ENCODE measurements at regions not wholly inside any gene's neighbourhood (a gene's known extent, or its start where the extent isn't known, plus 50 kb on each side); places are given as distances from the start of the nearest gene placed in this dataset.

DNA sequence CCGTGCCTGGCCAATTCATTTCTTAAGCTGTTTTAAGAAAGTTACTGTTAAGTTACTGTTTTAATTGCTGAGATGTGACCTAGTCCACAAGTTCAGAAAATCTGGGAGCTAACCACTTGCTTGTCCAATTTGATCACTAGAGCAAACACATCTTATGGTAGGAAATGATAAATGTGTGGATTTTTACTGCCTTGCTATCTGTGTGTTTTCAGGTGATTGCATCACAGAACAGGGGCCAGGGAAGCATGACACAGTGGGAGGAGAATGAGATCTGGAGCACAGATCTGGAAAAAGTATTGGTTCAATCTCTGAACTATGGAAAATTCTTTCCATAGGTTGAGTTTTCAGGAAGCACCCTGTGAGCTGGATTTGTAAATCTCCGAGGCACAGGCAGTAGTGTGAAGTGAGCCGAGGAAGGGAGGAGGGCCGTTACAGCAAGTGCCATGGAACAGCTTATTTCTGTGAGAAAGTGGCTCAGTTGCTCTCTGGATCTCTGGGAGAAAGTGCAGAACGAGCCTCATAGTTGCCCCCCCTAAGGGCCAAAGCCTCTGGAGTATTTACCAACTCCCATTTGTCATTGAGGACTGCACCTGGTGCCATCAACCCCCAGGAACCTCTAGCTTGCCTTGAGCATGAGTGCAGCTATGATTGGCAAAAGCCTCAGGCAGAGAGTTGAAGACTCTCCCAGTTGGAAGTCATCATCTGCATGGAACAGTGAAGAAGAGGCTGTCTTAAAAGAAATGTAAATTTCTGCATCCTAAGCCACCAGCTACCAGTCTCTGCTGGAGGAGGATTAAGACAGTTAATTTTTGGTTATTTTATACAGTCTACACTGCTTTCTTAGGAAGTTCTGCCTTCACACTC lies 161.8 kb upstream of the CLINT1 start:
- peak overlapping the region in 5 of 11 experiments; percentile 4 to 22 (median 15); a peak in 3 of 22 replicates for H3K4me2 ChIP-seq
- H3K36me3 ChIP-seq: no peaks in the 10 kb centered on the region
- H3K4me1 ChIP-seq: peaks cover 0 to 21% (median 0%) of the 10 kb centered on the region in 10 experiments; a peak in 7 of 20 replicates
- TF ChIP-seq Cebpa-rat (IDR thresholded peaks at IDR 0.05): no peak
- no peaks in the 10 kb centered on the region for H4K20me1 ChIP-seq
- H3K27ac ChIP-seq: no peak overlapping the region
- no peak overlapping the region for H3K9ac ChIP-seq
- H3K27me3 ChIP-seq: no peaks in the 10 kb centered on the region
- peaks cover 0 to 22% (median 3%) of the 10 kb centered on the region in 11 experiments; a peak in 8 of 22 replicates for H3K9me3 ChIP-seq (replicated peaks in 1 of 11)
- no peak overlapping the region for H3K4me3 ChIP-seq

DNA sequence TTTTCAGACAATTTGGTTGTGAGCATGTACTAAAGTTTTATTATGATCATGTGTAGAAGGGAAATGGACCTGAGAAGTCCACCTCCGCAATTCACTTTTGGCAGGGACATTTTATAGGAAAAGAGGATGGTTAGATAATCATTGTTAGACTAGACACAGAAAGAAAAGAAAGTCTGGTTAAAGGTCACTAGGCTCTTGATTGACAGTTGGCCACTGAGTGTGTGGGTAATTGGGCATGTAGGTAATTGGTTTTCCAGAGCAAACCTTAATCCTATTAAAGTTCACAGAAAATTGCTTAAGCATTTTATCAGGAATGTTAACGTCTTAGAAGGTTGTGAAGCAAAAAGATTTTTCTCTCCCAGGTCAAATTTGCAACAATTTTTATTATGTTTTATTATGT lies 158.5 kb upstream of the CLINT1 start:
- Histone ChIP-seq H3K4me3 (no peak overlapping the region), H3K27ac (no peak overlapping the region), H3K27me3 (no peaks in the 10 kb centered on the region), H3K36me3 (no peaks in the 10 kb centered on the region), H4K20me1 (no peaks in the 10 kb centered on the region), H3K4me1 (peaks cover 0 to 42% (median 20%) of the 10 kb centered on the region in 10 experiments; a peak in 15 of 20 replicates), H3K9ac (no peak overlapping the region), H3K4me2 (no peak overlapping the region), H3K9me3 (replicated peaks in 1 of 11) (peaks cover 0 to 4% (median 0%) of the 10 kb centered on the region in 11 experiments; a peak in 1 of 22 replicates)
- no peak for TF ChIP-seq Cebpa-rat (IDR thresholded peaks at IDR 0.05)

DNA sequence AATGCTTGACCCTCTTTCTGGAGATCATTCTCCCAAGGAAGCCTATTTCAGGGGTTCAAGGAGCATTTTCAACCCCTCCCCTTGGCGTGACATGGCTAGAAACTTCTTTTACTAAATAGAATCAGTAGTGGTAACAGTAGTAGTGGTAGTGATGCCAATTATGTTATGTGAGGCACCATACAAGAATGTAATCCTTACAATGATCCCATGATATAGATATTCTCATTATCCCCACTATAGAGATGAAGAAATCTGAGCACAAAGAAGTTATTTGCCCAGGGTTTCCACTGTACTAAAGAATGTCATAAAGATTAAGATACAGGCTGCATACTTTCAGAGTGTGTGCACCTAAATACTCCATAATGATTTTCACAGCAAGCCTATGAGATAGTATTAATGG lies 155.4 kb upstream of the CLINT1 start:
- Histone ChIP-seq H4K20me1 (no peaks in the 10 kb centered on the region), H3K4me2 (peak overlapping the region in 7 of 11 experiments; percentile 49 to 76 (median 68); a peak in 12 of 22 replicates), H3K9ac (no peak overlapping the region), H3K36me3 (no peaks in the 10 kb centered on the region), H3K9me3 (replicated peaks in 1 of 11) (peaks cover 0 to 19% (median 0%) of the 10 kb centered on the region in 11 experiments; a peak in 5 of 22 replicates), H3K27ac (no peak overlapping the region), H3K4me3 (no peak overlapping the region), H3K4me1 (peaks cover 0 to 41% (median 27%) of the 10 kb centered on the region in 10 experiments; a peak in 15 of 20 replicates), H3K27me3 (no peaks in the 10 kb centered on the region)
- TF ChIP-seq Cebpa-rat (IDR thresholded peaks at IDR 0.05): no peak

DNA sequence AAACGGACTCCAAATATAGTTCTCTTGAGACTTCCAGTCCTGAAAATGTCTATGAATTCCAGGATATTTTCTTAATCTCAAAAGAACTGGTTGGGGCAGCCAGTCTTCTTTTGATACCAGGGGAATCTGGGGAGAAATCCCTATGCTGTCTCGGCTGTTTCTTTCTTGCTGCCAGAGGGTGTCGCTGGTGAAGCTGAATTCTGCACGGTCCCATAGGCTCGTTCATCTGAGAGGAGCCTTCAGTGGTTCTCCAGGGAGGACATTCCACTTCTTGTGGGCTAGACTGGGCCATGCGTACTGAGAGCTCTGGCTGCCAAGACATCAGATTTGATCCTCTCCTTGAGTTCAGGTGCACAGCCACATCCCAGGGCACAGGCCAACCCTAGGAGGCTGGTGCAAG lies 155.0 kb upstream of the CLINT1 start:
- H3K27ac ChIP-seq: no peak overlapping the region
- H3K4me2 ChIP-seq: peak overlapping the region in 7 of 11 experiments; percentile 49 to 76 (median 68); a peak in 13 of 22 replicates
- peaks cover 0 to 21% (median 0%) of the 10 kb centered on the region in 11 experiments; a peak in 6 of 22 replicates for H3K9me3 ChIP-seq (replicated peaks in 1 of 11)
- no peak overlapping the region for H3K9ac ChIP-seq
- H3K27me3 ChIP-seq: no peaks in the 10 kb centered on the region
- no peak overlapping the region for H3K4me3 ChIP-seq
- H3K36me3 ChIP-seq: no peaks in the 10 kb centered on the region
- H3K4me1 ChIP-seq: peaks cover 0 to 41% (median 27%) of the 10 kb centered on the region in 10 experiments; a peak in 15 of 20 replicates
- H4K20me1 ChIP-seq: no peaks in the 10 kb centered on the region
- TF ChIP-seq Cebpa-rat (IDR thresholded peaks at IDR 0.05): no peak

DNA sequence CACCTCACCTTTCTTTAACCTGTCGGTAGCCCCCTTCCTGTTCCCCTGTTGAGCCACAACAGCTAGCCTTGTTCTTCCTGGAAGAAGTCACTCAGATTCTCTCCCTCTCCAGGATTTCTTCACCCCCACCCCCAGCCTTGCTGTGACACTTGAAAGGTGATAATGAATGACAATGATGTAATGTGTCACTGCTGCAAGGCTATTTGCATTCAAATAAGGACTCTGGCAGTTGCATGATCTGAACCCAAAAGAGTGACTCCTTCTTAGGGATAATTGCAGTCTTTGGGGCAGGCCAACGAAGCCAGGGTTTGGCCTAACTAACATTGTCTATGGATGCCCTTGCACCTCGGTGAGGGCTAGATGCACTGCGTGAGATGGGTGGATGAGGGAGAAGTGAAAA lies 154.4 kb upstream of the CLINT1 start:
- H3K27ac ChIP-seq: no peak overlapping the region
- H3K9ac ChIP-seq: no peak overlapping the region
- no peaks in the 10 kb centered on the region for H3K36me3 ChIP-seq
- peak overlapping the region in 9 of 11 experiments; percentile 21 to 76 (median 65); a peak in 16 of 22 replicates for H3K4me2 ChIP-seq
- H3K27me3 ChIP-seq: no peaks in the 10 kb centered on the region
- peaks cover 0 to 41% (median 27%) of the 10 kb centered on the region in 10 experiments; a peak in 15 of 20 replicates for H3K4me1 ChIP-seq
- peaks cover 0 to 21% (median 0%) of the 10 kb centered on the region in 11 experiments; a peak in 6 of 22 replicates for H3K9me3 ChIP-seq (replicated peaks in 1 of 11)
- no peaks in the 10 kb centered on the region for H4K20me1 ChIP-seq
- no peak overlapping the region for H3K4me3 ChIP-seq
- TF ChIP-seq Cebpa-rat (IDR thresholded peaks at IDR 0.05): no peak

DNA sequence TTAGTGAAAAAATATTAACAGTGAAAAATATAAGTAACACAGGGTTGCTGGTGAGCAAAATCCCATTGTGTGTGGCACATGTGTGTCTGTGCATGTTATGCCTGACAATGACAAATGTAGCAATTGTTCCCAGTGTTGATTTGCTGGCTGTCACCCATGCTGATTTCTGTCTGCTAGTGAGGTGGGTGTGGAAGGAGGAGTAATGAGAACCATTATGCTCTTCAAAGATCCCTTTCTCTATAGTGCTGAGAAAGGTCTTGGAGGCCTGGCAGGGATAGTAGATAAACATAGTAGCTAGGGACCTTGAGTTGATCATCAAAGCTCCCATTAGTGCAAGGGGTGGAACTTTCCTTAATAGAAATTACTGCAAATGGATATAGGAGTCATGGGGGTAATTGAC lies 152.5 kb upstream of the CLINT1 start:
- no peak overlapping the region for H3K9ac ChIP-seq
- no peaks in the 10 kb centered on the region for H3K36me3 ChIP-seq
- H3K9me3 ChIP-seq (replicated peaks in 1 of 11): peaks cover 0 to 30% (median 4%) of the 10 kb centered on the region in 11 experiments; a peak in 13 of 22 replicates
- no peak overlapping the region for H3K27ac ChIP-seq
- H3K27me3 ChIP-seq: no peaks in the 10 kb centered on the region
- peak overlapping the region in 4 of 11 experiments; percentile 58 to 76 (median 71); a peak in 4 of 22 replicates for H3K4me2 ChIP-seq
- no peak for TF ChIP-seq Cebpa-rat (IDR thresholded peaks at IDR 0.05)
- H3K4me1 ChIP-seq: peaks cover 0 to 41% (median 27%) of the 10 kb centered on the region in 10 experiments; a peak in 15 of 20 replicates
- H4K20me1 ChIP-seq: no peaks in the 10 kb centered on the region
- no peak overlapping the region for H3K4me3 ChIP-seq

DNA sequence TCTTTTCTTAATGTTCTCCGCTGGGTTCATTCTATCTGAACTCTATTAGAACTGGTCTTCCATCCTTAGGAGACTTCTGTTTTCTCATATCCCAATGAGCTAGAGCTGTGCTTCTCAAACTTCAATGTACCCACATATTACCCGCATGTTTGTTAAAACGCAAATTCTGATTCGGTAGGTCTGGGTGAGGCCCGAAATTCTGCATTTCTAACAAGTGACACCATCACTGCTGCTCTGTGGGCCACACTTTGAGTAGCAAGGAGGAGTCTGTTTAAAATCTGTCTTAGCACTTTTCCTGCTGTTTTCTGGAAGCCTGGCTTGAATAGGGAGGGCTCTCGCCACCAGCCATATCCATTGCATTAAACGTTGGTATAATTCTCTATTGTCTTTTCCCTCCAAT lies 151.9 kb upstream of the CLINT1 start:
- Histone ChIP-seq H3K4me1 (peaks cover 0 to 36% (median 27%) of the 10 kb centered on the region in 10 experiments; a peak in 15 of 20 replicates), H3K4me2 (no peak overlapping the region)
- no peak for TF ChIP-seq Cebpa-rat (IDR thresholded peaks at IDR 0.05)

DNA sequence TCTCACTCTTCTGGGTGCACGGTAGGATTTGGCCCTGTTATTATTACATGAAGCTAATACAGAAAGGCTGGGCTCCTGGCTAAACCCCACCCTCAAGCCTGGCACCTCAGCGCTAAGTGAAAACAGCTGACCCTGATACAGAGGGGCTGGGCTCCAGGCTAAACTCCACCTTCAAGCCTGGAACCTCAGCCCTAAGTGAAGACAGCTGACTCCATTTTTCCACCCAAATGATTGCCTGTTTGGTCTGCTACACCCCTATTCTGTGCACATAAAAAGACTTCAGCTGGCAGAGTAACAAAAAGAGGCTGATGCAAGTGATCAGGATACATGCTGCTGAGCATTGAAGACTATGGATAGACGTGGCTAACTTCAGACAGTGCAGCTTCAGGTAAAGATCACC lies 148.4 kb upstream of the CLINT1 start:
- no peak for TF ChIP-seq Cebpa-rat (IDR thresholded peaks at IDR 0.05)
- no peaks in the 10 kb centered on the region for H3K36me3 ChIP-seq

More for the DNA sequence above, 151.9 kb upstream of the CLINT1 start:
- H3K4me3 ChIP-seq: no peak overlapping the region
- no peak overlapping the region for H3K9ac ChIP-seq
- H3K27me3 ChIP-seq: no peaks in the 10 kb centered on the region
- H3K27ac ChIP-seq: no peak overlapping the region
- no peaks in the 10 kb centered on the region for H4K20me1 ChIP-seq
- H3K9me3 ChIP-seq (replicated peaks in 1 of 11): peaks cover 5 to 36% (median 9%) of the 10 kb centered on the region in 11 experiments; a peak in 18 of 22 replicates
- H3K36me3 ChIP-seq: no peaks in the 10 kb centered on the region

DNA sequence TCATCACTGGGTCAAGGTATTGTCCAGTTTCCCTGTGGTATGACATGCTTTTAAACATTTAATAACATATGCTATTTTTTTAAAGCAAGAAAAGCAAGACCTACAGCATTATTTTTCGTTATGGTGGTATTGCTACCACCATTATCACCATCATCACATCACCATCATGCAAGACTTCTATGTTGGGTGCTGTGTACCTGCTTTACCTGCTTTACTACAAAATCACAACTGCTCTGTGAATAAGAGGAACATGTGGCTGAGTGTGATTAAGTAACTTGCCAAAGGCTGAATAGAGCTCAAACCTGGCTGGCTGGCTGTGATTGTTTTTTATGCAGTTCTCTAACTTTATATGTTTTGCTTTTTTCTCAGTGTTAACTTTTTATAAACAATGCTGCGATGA lies 140.8 kb upstream of the CLINT1 start:
- no peak for TF ChIP-seq Cebpa-rat (IDR thresholded peaks at IDR 0.05)

More for the DNA sequence above, 148.4 kb upstream of the CLINT1 start:
- H3K4me3 ChIP-seq: no peak overlapping the region
- H4K20me1 ChIP-seq: no peaks in the 10 kb centered on the region
- H3K4me1 ChIP-seq: peaks cover 0 to 10% (median 6%) of the 10 kb centered on the region in 10 experiments; a peak in 14 of 20 replicates
- no peak overlapping the region for H3K27ac ChIP-seq
- H3K9me3 ChIP-seq (replicated peaks in 1 of 11): peaks cover 8 to 39% (median 18%) of the 10 kb centered on the region in 11 experiments; a peak in 18 of 22 replicates
- H3K4me2 ChIP-seq: no peak overlapping the region
- no peak overlapping the region for H3K9ac ChIP-seq
- H3K27me3 ChIP-seq: no peaks in the 10 kb centered on the region

More for the DNA sequence above, 140.8 kb upstream of the CLINT1 start:
- Histone ChIP-seq H3K36me3 (no peaks in the 10 kb centered on the region), H3K27me3 (peaks cover 0 to 2% (median 0%) of the 10 kb centered on the region in 11 experiments; a peak in 3 of 22 replicates), H3K27ac (no peak overlapping the region), H3K4me1 (peaks cover 1 to 14% (median 3%) of the 10 kb centered on the region in 10 experiments; a peak in 19 of 20 replicates), H3K9me3 (replicated peaks in 1 of 11) (no peaks in the 10 kb centered on the region), H3K4me2 (no peak overlapping the region), H3K9ac (no peak overlapping the region), H3K4me3 (no peak overlapping the region), H4K20me1 (peaks cover 0 to 2% (median 0%) of the 10 kb centered on the region in 11 experiments; a peak in 5 of 22 replicates)
